Esophagus squamous epithelium (tissue), 5 donors: ENCODE measurements at regions not wholly inside any gene's neighbourhood (a gene's known extent, or its start where the extent isn't known, plus 50 kb on each side); places are given as distances from the start of the nearest gene placed in this dataset.

ENCODE experiments used
- DNase-seq: peaks from one replicate; lab custom pipeline; 2025; lab: John Stamatoyannopoulos, UW
- H3K27ac ChIP-seq, 4 donors: fragments of 200-600 bp; sonication (generic); one replicate each; pipeline ENCODE4 v1.5.1; 2016 to 2019; ENCODE audit warnings: mild to moderate bottlenecking in 1 of 4
- H3K27me3 ChIP-seq, 4 donors: fragments of 200-600 bp; sonication (generic); 1 replicate in 3 of 4; 2 replicates in 1 of 4; pipeline versions ENCODE4 v1.5.1 to v1.6.0; 2017 to 2021; ENCODE audit warnings: antibody characterized with exemption in 1 of 4
- H3K36me3 ChIP-seq, 3 donors: fragments of 200-600 bp; sonication (generic); one replicate each; pipeline ENCODE4 v1.5.1; 2016 to 2019
- H3K4me1 ChIP-seq, 3 donors: fragments of 200-600 bp; sonication (generic); one replicate each; pipeline ENCODE4 v1.5.1; 2017 to 2019
- H3K4me3 ChIP-seq, 4 donors: fragments of 200-600 bp; sonication (generic); 1 replicate in 3 of 4; 2 replicates in 1 of 4; pipeline ENCODE4 v1.5.1; 2016 to 2019; ENCODE audit warnings: mild to moderate bottlenecking in 2 of 4, moderate library complexity in 1 of 4
- H3K9me3 ChIP-seq, 3 donors: fragments of 200-600 bp; sonication (generic); one replicate each; pipeline ENCODE4 v1.5.1; 2016 to 2019
- POLR2A ChIP-seq, 4 donors: fragments of 450-650 bp; IDR thresholded peaks; one replicate each; pipeline ENCODE4 v1.6.1; 2017; ENCODE audit warnings: antibody characterized with exemption in 4 of 4, mild to moderate bottlenecking in 4 of 4, moderate library complexity in 3 of 4
- WGBS, 2 donors: methylation state at CpG; one replicate each; pipeline ENCODE4 v1.1.5; 2018; 5-methylcytosine and 5-hydroxymethylcytosine counted together
- intact Hi-C: fragments of 100-400 bp; cut with DNase I; formaldehyde crosslinking; loops from one replicate; pipeline ENCODE4 v1.15.0; 2022
- TF ChIP-seq, protein P1 (sequence below), 6 experiments: fragments of 450-650 bp in 4 of 6; fragments of 200-600 bp in 2 of 6; sonication (generic) in 2 of 6; IDR thresholded peaks; one replicate each; pipeline ENCODE4 v1.5.1; 2016 to 2019; ENCODE audit warnings: antibody characterized with exemption in 6 of 6, mild to moderate bottlenecking in 4 of 6, moderate library complexity in 4 of 6
- donor health status: DM: yes; HTN: yes; CAD: no.

DNA sequence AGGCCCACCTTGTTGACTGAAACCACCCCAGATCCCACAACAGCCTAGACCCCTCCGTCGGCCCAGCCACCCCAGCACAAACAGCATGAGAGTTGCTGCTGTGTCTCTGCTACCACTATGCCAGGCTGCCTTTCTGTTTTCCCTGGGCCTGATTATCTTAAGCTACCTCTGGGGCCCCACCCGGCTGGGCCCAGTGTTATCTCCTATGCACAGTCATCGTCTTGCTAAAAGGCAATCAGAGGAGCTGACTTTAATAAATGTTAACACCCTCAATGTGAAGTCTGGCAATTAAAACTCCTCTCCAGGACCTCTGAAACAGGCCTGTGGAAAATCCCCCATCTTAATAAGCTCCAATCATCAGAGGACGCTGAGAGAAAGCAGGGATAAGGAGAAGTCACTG lies 144.9 kb downstream of the FAM114A2 start:
- WGBS, 2 donors: 52 to 76% methylated on average over 4 to 5 of the region's 5 CpGs
- H3K4me1 ChIP-seq: no peaks in the 10 kb centered on the region
- no peaks in the 10 kb centered on the region for H3K27me3 ChIP-seq
- H3K4me3 ChIP-seq: no peak overlapping the region
- TF ChIP-seq, protein P1, sequence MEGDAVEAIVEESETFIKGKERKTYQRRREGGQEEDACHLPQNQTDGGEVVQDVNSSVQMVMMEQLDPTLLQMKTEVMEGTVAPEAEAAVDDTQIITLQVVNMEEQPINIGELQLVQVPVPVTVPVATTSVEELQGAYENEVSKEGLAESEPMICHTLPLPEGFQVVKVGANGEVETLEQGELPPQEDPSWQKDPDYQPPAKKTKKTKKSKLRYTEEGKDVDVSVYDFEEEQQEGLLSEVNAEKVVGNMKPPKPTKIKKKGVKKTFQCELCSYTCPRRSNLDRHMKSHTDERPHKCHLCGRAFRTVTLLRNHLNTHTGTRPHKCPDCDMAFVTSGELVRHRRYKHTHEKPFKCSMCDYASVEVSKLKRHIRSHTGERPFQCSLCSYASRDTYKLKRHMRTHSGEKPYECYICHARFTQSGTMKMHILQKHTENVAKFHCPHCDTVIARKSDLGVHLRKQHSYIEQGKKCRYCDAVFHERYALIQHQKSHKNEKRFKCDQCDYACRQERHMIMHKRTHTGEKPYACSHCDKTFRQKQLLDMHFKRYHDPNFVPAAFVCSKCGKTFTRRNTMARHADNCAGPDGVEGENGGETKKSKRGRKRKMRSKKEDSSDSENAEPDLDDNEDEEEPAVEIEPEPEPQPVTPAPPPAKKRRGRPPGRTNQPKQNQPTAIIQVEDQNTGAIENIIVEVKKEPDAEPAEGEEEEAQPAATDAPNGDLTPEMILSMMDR (IDR thresholded peaks at IDR 0.05): no peak
- no peak for TF ChIP-seq POLR2A (IDR thresholded peaks at IDR 0.05)
- DNase-seq: no peak
- H3K36me3 ChIP-seq: no peaks in the 10 kb centered on the region
- H3K9me3 ChIP-seq: no peaks in the 10 kb centered on the region
- H3K27ac ChIP-seq: no peak overlapping the region
- intact Hi-C loops: no loop called here

DNA sequence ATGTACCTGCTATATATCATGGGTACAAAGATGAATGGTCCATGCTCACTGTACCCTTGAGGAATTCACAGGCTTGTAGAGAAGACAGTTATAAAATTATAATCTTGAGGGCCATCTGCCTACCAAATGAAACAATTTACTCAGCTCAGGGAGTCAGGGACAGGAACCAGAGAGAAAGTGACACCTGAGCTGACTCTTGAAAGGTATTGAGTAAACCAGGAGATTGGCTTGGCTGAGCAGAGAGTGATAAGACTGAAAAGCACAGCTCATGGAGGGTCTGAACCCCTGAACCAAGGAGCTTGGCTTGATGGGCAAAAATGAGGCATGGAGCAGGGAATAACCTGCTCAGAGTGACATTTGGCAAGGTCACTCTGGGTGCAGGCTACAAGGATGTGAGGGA lies 147.3 kb downstream of the FAM114A2 start:
- H3K9me3 ChIP-seq: no peaks in the 10 kb centered on the region
- no peak overlapping the region for H3K27ac ChIP-seq
- no peaks in the 10 kb centered on the region for H3K36me3 ChIP-seq
- H3K4me3 ChIP-seq: no peak overlapping the region
- intact Hi-C loops: no loop called here
- no peaks in the 10 kb centered on the region for H3K27me3 ChIP-seq
- no peak for DNase-seq
- TF ChIP-seq POLR2A (IDR thresholded peaks at IDR 0.05): no peak
- TF ChIP-seq, protein P1 (IDR thresholded peaks at IDR 0.05): no peak
- no peaks in the 10 kb centered on the region for H3K4me1 ChIP-seq

DNA sequence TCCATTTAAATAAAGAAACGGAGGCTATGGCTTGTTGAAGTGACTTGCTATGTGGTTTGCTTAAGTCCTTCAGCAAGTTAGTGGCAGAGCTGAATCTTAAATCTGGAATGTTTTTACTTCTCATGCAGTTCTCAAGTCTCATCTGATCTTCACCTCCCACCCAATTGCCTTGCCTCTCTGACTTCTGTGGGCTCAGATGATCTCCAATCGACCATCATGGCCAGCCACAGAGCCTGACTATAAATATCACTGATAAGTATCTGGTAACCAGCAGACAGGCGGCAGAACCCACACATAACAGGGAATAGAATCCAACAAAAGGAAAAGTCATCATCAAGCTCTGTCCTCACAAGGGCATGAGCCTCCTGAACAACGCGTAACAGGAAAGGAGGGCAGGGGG lies 149.9 kb downstream of the FAM114A2 start:
- no peaks in the 10 kb centered on the region for H3K36me3 ChIP-seq
- H3K27me3 ChIP-seq: no peaks in the 10 kb centered on the region
- WGBS, 2 donors: 51 to 65% methylated on average over 4 to 5 of the region's 5 CpGs
- no peak overlapping the region for H3K4me3 ChIP-seq
- H3K27ac ChIP-seq: no peak overlapping the region
- H3K4me1 ChIP-seq: no peaks in the 10 kb centered on the region
- H3K9me3 ChIP-seq: no peaks in the 10 kb centered on the region
- intact Hi-C loops: no loop called here
- no peak for DNase-seq
- no peak for TF ChIP-seq POLR2A (IDR thresholded peaks at IDR 0.05)
- TF ChIP-seq, protein P1 (IDR thresholded peaks at IDR 0.05): no peak

DNA sequence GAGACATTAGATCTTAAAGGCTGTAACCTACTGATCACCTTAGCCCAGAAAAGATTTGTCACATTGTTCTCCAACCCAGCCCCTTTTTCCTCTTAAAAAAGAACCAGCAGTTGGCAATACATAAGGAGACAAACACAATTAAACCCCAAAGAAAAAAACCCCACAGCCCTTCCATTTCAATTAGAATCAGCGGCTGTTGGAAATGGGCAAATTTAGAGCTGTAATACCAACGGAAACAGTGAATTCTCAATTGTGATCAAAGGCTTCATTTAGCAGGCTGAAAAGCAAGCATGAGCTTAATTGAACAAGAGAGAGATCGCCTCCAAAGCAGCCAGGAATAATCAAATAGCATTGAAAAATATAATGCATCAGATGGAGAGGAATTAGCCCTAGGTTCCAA lies 153.6 kb downstream of the FAM114A2 start:
- intact Hi-C loops: no loop called here
- H3K4me1 ChIP-seq: no peaks in the 10 kb centered on the region
- WGBS, 2 donors: 42 to 62% methylated on average over 3 of the region's 3 CpGs

DNA sequence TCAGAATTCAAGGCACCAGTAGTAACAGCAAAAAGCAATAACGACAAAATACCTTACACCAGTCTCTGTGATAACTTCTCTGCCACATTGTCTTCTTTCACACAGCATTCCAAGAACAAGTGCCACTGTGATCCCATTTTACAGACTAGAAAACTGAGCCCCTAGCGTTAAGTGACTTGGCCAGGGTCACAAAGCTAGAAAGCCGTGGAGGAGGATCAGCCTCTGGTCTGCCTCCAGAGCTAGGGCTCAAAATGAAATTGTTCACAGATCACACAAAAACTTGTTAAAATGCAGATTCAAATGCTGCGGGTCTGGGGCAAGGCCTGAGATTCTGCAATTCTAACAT lies 154.1 kb downstream of the FAM114A2 start:
- H3K27ac ChIP-seq: no peak overlapping the region
- no peaks in the 10 kb centered on the region for H3K9me3 ChIP-seq
- no peaks in the 10 kb centered on the region for H3K27me3 ChIP-seq
- H3K4me3 ChIP-seq: no peak overlapping the region
- TF ChIP-seq POLR2A (IDR thresholded peaks at IDR 0.05): no peak
- TF ChIP-seq, protein P1 (IDR thresholded peaks at IDR 0.05): no peak
- intact Hi-C loops: no loop called here
- no peaks in the 10 kb centered on the region for H3K4me1 ChIP-seq
- 76 to 87% methylated on average over 4 of the region's 4 CpGs for WGBS, 2 donors
- no peak for DNase-seq
- no peaks in the 10 kb centered on the region for H3K36me3 ChIP-seq

More for the DNA sequence above, 153.6 kb downstream of the FAM114A2 start:
- no peak overlapping the region for H3K4me3 ChIP-seq
- H3K27ac ChIP-seq: no peak overlapping the region
- H3K36me3 ChIP-seq: no peaks in the 10 kb centered on the region
- no peak for TF ChIP-seq POLR2A (IDR thresholded peaks at IDR 0.05)
- TF ChIP-seq, protein P1 (IDR thresholded peaks at IDR 0.05): no peak
- no peak for DNase-seq
- H3K9me3 ChIP-seq: no peaks in the 10 kb centered on the region
- H3K27me3 ChIP-seq: no peaks in the 10 kb centered on the region
